H9 (cell line): ENCODE measurements at regions not wholly inside any gene's neighbourhood (a gene's known extent, or its start where the extent isn't known, plus 50 kb on each side); places are given as distances from the start of the nearest gene placed in this dataset.

Experiments used
- DNase-seq: peaks from one replicate; pipeline ENCODE4 v3.0.0-alpha.2; 2017
- H2AFZ ChIP-seq: one replicate; pipeline ENCODE4 v1.6.1; 2013; ENCODE audit warnings: mild to moderate bottlenecking, low read length, control low read depth, moderate library complexity
- H2AK5ac ChIP-seq: 2 replicates; pipeline ENCODE4 v1.6.1; 2013; ENCODE audit warnings: low read length, control low read depth, mixed read lengths; ENCODE audit not compliant: insufficient read length
- H2BK120ac ChIP-seq: one replicate; pipeline ENCODE4 v1.6.1; 2013; ENCODE audit warnings: low read depth, mild to moderate bottlenecking, low read length, control low read depth, inconsistent platforms; ENCODE audit not compliant: poor library complexity, severe bottlenecking
- H2BK12ac ChIP-seq: 2 replicates; pipeline ENCODE4 v1.6.1; 2013; ENCODE audit warnings: low read length, control low read depth, mixed read lengths, low read depth; ENCODE audit not compliant: insufficient read length
- H2BK15ac ChIP-seq: 2 replicates; pipeline ENCODE4 v1.6.1; 2013; ENCODE audit warnings: low read depth, low read length, control low read depth
- H2BK20ac ChIP-seq: one replicate; pipeline ENCODE4 v1.6.1; 2013; ENCODE audit warnings: low read depth, mild to moderate bottlenecking, low read length, control low read depth, inconsistent platforms; ENCODE audit not compliant: poor library complexity, severe bottlenecking
- H2BK5ac ChIP-seq: 2 replicates; pipeline ENCODE4 v1.6.1; 2013; ENCODE audit warnings: low read length, control low read depth, mixed read lengths; ENCODE audit not compliant: insufficient read length
- H3K14ac ChIP-seq: 2 replicates; pipeline ENCODE4 v1.6.1; 2013; ENCODE audit warnings: low read length, control low read depth; ENCODE audit not compliant: insufficient read depth
- H3K18ac ChIP-seq: 2 replicates; pipeline ENCODE4 v1.6.1; 2013; ENCODE audit warnings: low read depth, mild to moderate bottlenecking, mixed read lengths, low read length, control low read depth; ENCODE audit not compliant: insufficient read length
- H3K23ac ChIP-seq: 2 replicates; pipeline ENCODE4 v1.6.1; 2013; ENCODE audit warnings: low read length, control low read depth, mixed read lengths, low read depth; ENCODE audit not compliant: insufficient read length
- H3K23me2 ChIP-seq: 2 replicates; pipeline ENCODE4 v1.6.1; 2013; ENCODE audit warnings: low read depth, mild to moderate bottlenecking, mixed read lengths, low read length, control low read depth; ENCODE audit not compliant: insufficient read length, poor library complexity, severe bottlenecking
- H3K27ac ChIP-seq: 2 replicates; pipeline ENCODE4 v1.5.1; 2013; ENCODE audit warnings: low read length, control low read depth, mixed read lengths, low read depth; ENCODE audit not compliant: insufficient read length
- H3K27me3 ChIP-seq: 2 replicates; pipeline ENCODE4 v1.6.1; 2013; ENCODE audit warnings: low read length, control low read depth, inconsistent platforms; ENCODE audit not compliant: insufficient read depth
- H3K4ac ChIP-seq: 2 replicates; pipeline ENCODE4 v1.6.1; 2013; ENCODE audit warnings: low read depth, mild to moderate bottlenecking, control low read depth, inconsistent platforms, low read length, moderate library complexity
- H3K4me1 ChIP-seq: 2 replicates; pipeline ENCODE4 v1.6.1; 2013; ENCODE audit warnings: low read length, control low read depth, inconsistent platforms; ENCODE audit not compliant: insufficient read depth
- H3K4me2 ChIP-seq: 2 replicates; pipeline ENCODE4 v1.6.1; 2013; ENCODE audit warnings: low read length, control low read depth, mixed read lengths; ENCODE audit not compliant: insufficient read length, insufficient read depth
- H3K56ac ChIP-seq: 2 replicates; pipeline ENCODE4 v1.6.1; 2013; ENCODE audit warnings: low read depth, mild to moderate bottlenecking, mixed read lengths, low read length, control low read depth; ENCODE audit not compliant: insufficient read length
- H3K79me1 ChIP-seq: 2 replicates; pipeline ENCODE4 v1.6.1; 2013; ENCODE audit warnings: low read depth, mild to moderate bottlenecking, moderate library complexity, low read length, control low read depth, inconsistent platforms; ENCODE audit not compliant: insufficient read depth, poor library complexity, severe bottlenecking
- H3K79me2 ChIP-seq: 2 replicates; pipeline ENCODE4 v1.6.1; 2013; ENCODE audit warnings: low read length, control low read depth, inconsistent platforms; ENCODE audit not compliant: insufficient read depth
- H3K9ac ChIP-seq: 2 replicates; pipeline ENCODE4 v1.6.1; 2013; ENCODE audit warnings: low read length, control low read depth, mixed read lengths; ENCODE audit not compliant: insufficient read length; ENCODE audit errors: extremely low read depth
- H3K9me3 ChIP-seq: one replicate; pipeline ENCODE4 v1.6.1; 2013; ENCODE audit warnings: low read depth, low read length, inconsistent platforms; ENCODE audit not compliant: control insufficient read depth
- H3T11ph ChIP-seq: one replicate; pipeline ENCODE4 v1.6.1; 2013; ENCODE audit warnings: mild to moderate bottlenecking, low read length, control low read depth, inconsistent platforms
- H4K20me1 ChIP-seq: one replicate; pipeline ENCODE4 v1.6.1; 2013; ENCODE audit not compliant: control insufficient read depth, insufficient read length, insufficient read depth
- H4K5ac ChIP-seq: 2 replicates; pipeline ENCODE4 v1.6.1; 2013; ENCODE audit warnings: low read depth, mild to moderate bottlenecking, mixed read lengths, low read length, control low read depth; ENCODE audit not compliant: insufficient read length
- H4K8ac ChIP-seq: replicated peaks from 2 replicates; pipeline ENCODE4 v1.6.1; 2013; ENCODE audit warnings: low read length, control low read depth, mixed read lengths, low read depth; ENCODE audit not compliant: insufficient read length
- H4K91ac ChIP-seq: 2 replicates; pipeline ENCODE4 v1.6.1; 2013; ENCODE audit warnings: low read depth, mild to moderate bottlenecking, moderate library complexity, mixed read lengths, low read length, control low read depth; ENCODE audit not compliant: insufficient read length
- H3K27ac Mint-ChIP-seq, 3 experiments: 2 replicates in 2 of 3; 3 replicates in 1 of 3; pipeline ENCODE4 v1.8.0; 2020 to 2021; ENCODE audit warnings: mixed read lengths in 3 of 3, mild to moderate bottlenecking in 1 of 3, moderate library complexity in 1 of 3
- H3K27me3 Mint-ChIP-seq: 2 replicates; pipeline ENCODE4 v1.8.0; 2021; ENCODE audit warnings: low read depth, mild to moderate bottlenecking, moderate library complexity, mixed read lengths
- H3K36me3 Mint-ChIP-seq, 3 experiments: 2 replicates in 2 of 3; 3 replicates in 1 of 3; pipeline ENCODE4 v1.8.0; 2020 to 2021; ENCODE audit warnings: low read depth in 3 of 3, mixed read lengths in 3 of 3; ENCODE audit not compliant: insufficient read depth in 1 of 3
- H3K4me1 Mint-ChIP-seq, 2 experiments: 2 replicates each; pipeline ENCODE4 v1.8.0; 2020; ENCODE audit warnings: mixed read lengths in 2 of 2
- H3K4me3 Mint-ChIP-seq, 2 experiments: 2 replicates in 1 of 2; 3 replicates in 1 of 2; pipeline ENCODE4 v1.8.0; 2020 to 2021; ENCODE audit warnings: mild to moderate bottlenecking in 2 of 2, mixed read lengths in 2 of 2, moderate library complexity in 1 of 2
- H3K9me3 Mint-ChIP-seq, 2 experiments: 2 replicates in 1 of 2; 3 replicates in 1 of 2; pipeline ENCODE4 v1.8.0; 2020; ENCODE audit warnings: mild to moderate bottlenecking in 2 of 2, mixed read lengths in 2 of 2, moderate library complexity in 1 of 2
- WGBS: extraction: QIAGEN DNeasy Blood & Tissue Kit; methylation state at CpG from one replicate; pipeline ENCODE4 v1.1.7; 2013; ENCODE audit warnings: missing lambda C conversion rate, low lambda C conversion rate, mixed read lengths; ENCODE audit not compliant: insufficient read length; ENCODE audit errors: extremely low coverage; 5-methylcytosine and 5-hydroxymethylcytosine counted together
- TF ChIP-seq, protein P1 (sequence below): fragments of 200-600 bp; sonication (generic); conservative IDR thresholded peaks from 3 replicates; pipeline ENCODE4 v1.8.0; 2021; ENCODE audit warnings: antibody characterized with exemption, mild to moderate bottlenecking

DNA sequence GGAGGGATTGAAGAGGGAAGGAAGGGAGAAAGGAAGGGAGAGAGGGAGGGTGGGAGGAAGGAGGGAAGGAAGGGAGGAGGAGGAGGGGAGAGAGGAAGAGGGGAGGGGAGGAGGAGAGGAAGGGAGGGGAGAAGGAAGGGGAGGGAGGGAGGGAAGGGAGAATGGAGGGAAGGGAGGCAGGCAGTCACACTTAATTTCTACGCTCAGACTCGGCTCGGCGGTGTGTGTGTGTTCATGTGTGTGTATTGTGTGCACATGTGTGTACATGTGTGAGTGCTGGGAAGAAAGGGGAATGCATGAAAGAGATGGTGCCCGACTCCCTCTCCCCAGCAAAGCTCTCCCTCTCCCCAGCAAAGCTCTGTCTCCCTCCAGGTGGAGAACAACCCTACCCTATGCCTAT is 79.1 kb upstream of the AFDN start:
- Mint-ChIP-seq H3K4me1 (peaks cover 9 to 19% of the 10 kb centered on the region in 2 experiments), H3K9me3 (peaks cover 0 to 2% of the 10 kb centered on the region in 2 experiments; a peak in 1 of 5 replicates), H3K4me3 (no peak overlapping the region), H3K27ac (no peak overlapping the region), H3K27me3 (peaks cover 2% of the 10 kb centered on the region; the same call in 1 of the 2 replicates), H3K36me3 (peaks cover 0 to 2% (median 0%) of the 10 kb centered on the region in 3 experiments; a peak in 2 of 7 replicates)
- Histone ChIP-seq H2BK20ac (no peak overlapping the region), H3K79me2 (no peaks in the 10 kb centered on the region), H3K9me3 (no peaks in the 10 kb centered on the region), H4K91ac (no peak overlapping the region), H4K20me1 (no peaks in the 10 kb centered on the region), H3K27me3 (no peaks in the 10 kb centered on the region), H3K4me2 (no peak overlapping the region), H2BK120ac (no peak overlapping the region), H3K79me1 (no peaks in the 10 kb centered on the region), H3K23me2 (no peaks in the 10 kb centered on the region), H3K14ac (no peak overlapping the region), H3K9ac (no peak overlapping the region), H3T11ph (no peak overlapping the region), H3K56ac (no peak overlapping the region), H2AFZ (no peak overlapping the region), H3K4ac (no peak overlapping the region), H4K8ac (no peak overlapping the region), H3K23ac (no peak overlapping the region), H2BK12ac (no peak overlapping the region), H3K27ac (no peak overlapping the region), H3K18ac (no peak overlapping the region), H4K5ac (no peak overlapping the region), H2BK5ac (no peak overlapping the region), H3K4me1 (0 out of 2 replicates have a peak, but pooled peaks cover 4% of the 10 kb centered on the region), H2BK15ac (no peak overlapping the region), H2AK5ac (no peak overlapping the region)
- TF ChIP-seq, protein P1, sequence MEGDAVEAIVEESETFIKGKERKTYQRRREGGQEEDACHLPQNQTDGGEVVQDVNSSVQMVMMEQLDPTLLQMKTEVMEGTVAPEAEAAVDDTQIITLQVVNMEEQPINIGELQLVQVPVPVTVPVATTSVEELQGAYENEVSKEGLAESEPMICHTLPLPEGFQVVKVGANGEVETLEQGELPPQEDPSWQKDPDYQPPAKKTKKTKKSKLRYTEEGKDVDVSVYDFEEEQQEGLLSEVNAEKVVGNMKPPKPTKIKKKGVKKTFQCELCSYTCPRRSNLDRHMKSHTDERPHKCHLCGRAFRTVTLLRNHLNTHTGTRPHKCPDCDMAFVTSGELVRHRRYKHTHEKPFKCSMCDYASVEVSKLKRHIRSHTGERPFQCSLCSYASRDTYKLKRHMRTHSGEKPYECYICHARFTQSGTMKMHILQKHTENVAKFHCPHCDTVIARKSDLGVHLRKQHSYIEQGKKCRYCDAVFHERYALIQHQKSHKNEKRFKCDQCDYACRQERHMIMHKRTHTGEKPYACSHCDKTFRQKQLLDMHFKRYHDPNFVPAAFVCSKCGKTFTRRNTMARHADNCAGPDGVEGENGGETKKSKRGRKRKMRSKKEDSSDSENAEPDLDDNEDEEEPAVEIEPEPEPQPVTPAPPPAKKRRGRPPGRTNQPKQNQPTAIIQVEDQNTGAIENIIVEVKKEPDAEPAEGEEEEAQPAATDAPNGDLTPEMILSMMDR: no peak
- DNase-seq: no peak
- no CpG with 5 or more reads among the region's 5 CpGs for WGBS
